ENCODE measurements at regions not wholly inside any gene's neighbourhood (a gene's known extent, or its start where the extent isn't known, plus 50 kb on each side); places are given as distances from the start of the nearest gene placed in this dataset.
A peak's percentile ranks its signal among the peaks of the same experiment; 100 is the strongest.

GRCh38 chr9:88816591-88816990 lies 174.7 kb upstream of the S1PR3 start:
- CTCF ChIA-PET, result no interaction called here
- dilution Hi-C loops (cut with HindIII; ENCODE audit: low sequenced_read_pairs, unreplicated experiment), result no loop called here

More at GRCh38 chr9:88816591-88816990, 174.7 kb upstream of the S1PR3 start:
- H3K4me3 ChIP-seq (ENCODE audit: insufficient read depth, low read depth, low read length), result no peak overlapping the region
- no peak for ATAC-seq (ENCODE audit: low read depth)
- BruUV-seq (replicated peaks), result no TSS peak
- 0 out of 3 replicates have a peak overlapping the region, but pooled peaks have one; percentile 9 for H2BK15ac ChIP-seq (ENCODE audit: low read depth, low read length)
- in situ Hi-C loops (cut with MboI; ENCODE audit: low sequenced_read_pairs) (no loop called here), intact Hi-C loops (cut with micrococcal nuclease) (no loop called here)
- H2AFZ ChIP-seq (replicated peaks; ENCODE audit: low read length, poor library complexity), result no peak overlapping the region
- H2BK20ac ChIP-seq (ENCODE audit: low read depth, low read length), result peak overlapping the region; percentile 20; the same call in 1 of the 2 replicates
- H3K79me1 ChIP-seq (ENCODE audit: low read depth in 1 of 2, low read length in 2 of 2), result 0 out of 4 replicates have a peak, but pooled peaks cover 0 to 5% of the 10 kb centered on the region in 2 experiments
- H4K20me1 ChIP-seq (ENCODE audit: insufficient read depth, low read length), result no peaks in the 10 kb centered on the region
- H2AK5ac ChIP-seq (ENCODE audit: low read depth, low read length), result peak overlapping the region; percentile 91
- no peak for DNase-seq
- H3K4me1 ChIP-seq (ENCODE audit: control insufficient read depth, insufficient read depth, low read length), result peaks cover 18% of the 10 kb centered on the region
- peaks cover 22% of the 10 kb centered on the region for H3K9me1 ChIP-seq (ENCODE audit: insufficient read depth, low read length)
- no peak overlapping the region for H3K56ac ChIP-seq (ENCODE audit: extremely low read depth, insufficient read depth, low read length)
- H3K27me3 ChIP-seq (ENCODE audit: control insufficient read depth, insufficient read depth, low read length), result no peaks in the 10 kb centered on the region
- H3K36me3 ChIP-seq (ENCODE audit: control insufficient read depth, insufficient read depth, low read length), result no peaks in the 10 kb centered on the region
- TF ChIP-seq CEBPB (IDR thresholded peaks at IDR 0.05; ENCODE audit: low read depth, low read length), result no peak
- no peak for TF ChIP-seq BHLHE40 (IDR thresholded peaks at IDR 0.05; ENCODE audit: low read depth, low read length)
- TF ChIP-seq CHD1 (IDR thresholded peaks at IDR 0.05; ENCODE audit: low read depth, low read length), result no peak
- no peak for TF ChIP-seq USF2 (IDR thresholded peaks at IDR 0.05; ENCODE audit: low read depth, low read length)
- TF ChIP-seq RFX5 (IDR thresholded peaks at IDR 0.05; ENCODE audit: low read depth, low read length), result no peak
- TF ChIP-seq MAZ (IDR thresholded peaks at IDR 0.05; ENCODE audit: borderline replicate concordance, low read depth, low read length), result no peak
- TF ChIP-seq FOS (IDR thresholded peaks at IDR 0.05; ENCODE audit: low read depth, low read length), result no peak
- no peak for TF ChIP-seq RAD21 (IDR thresholded peaks at IDR 0.05; ENCODE audit: low read length)
- TF ChIP-seq SMC3 (IDR thresholded peaks at IDR 0.05; ENCODE audit: low read depth, low read length), result no peak
- no peak for TF ChIP-seq MAFK (IDR thresholded peaks at IDR 0.05; ENCODE audit: low read depth, low read length)
- TF ChIP-seq MXI1 (IDR thresholded peaks at IDR 0.05; ENCODE audit: borderline replicate concordance, low read depth, low read length), result no peak
- TF ChIP-seq CTCF (conservative IDR thresholded peaks at IDR 0.05; ENCODE audit: low read depth, low read length), result no peak
- no peak for TF ChIP-seq ELK1 (IDR thresholded peaks at IDR 0.05; ENCODE audit: borderline replicate concordance, low read depth, low read length)
- no peak overlapping the region for H3K9ac ChIP-seq (ENCODE audit: low read depth, low read length)
- no peak overlapping the region for H2BK5ac ChIP-seq (ENCODE audit: low read depth, low read length, poor library complexity, severe bottlenecking)
- H3K27ac ChIP-seq (ENCODE audit: insufficient read depth, low read length), result no peak overlapping the region
- no peak overlapping the region for H3K4me2 ChIP-seq (ENCODE audit: low read depth, low read length)
- no peaks in the 10 kb centered on the region for H3K9me3 ChIP-seq (ENCODE audit: control insufficient read depth, insufficient read depth, low read length)
- POLR2A ChIA-PET (ENCODE audit: unreplicated experiment), result no interaction called here
- H4K8ac ChIP-seq (ENCODE audit: low read depth in 2 of 2, low read length in 2 of 2), result 0 out of 4 replicates have a peak overlapping the region, but pooled peaks of 1 of the 2 experiments have one; percentile 1
- no peak overlapping the region; the same call in 1 of the 2 replicates for H4K5ac ChIP-seq (ENCODE audit: low read depth, low read length)
- H3K4ac ChIP-seq (ENCODE audit: low read depth, low read length), result peak overlapping the region; percentile 41
- H3K14ac ChIP-seq (replicated peaks; ENCODE audit: low read depth, low read length), result no peak overlapping the region
- H2BK120ac ChIP-seq (ENCODE audit: low read depth, low read length), result peak overlapping the region; percentile 7; the same call in 1 of the 2 replicates
- no peak overlapping the region for H4K91ac ChIP-seq (ENCODE audit: insufficient read depth, low read depth, low read length)
- no peak overlapping the region for H3K23ac ChIP-seq (ENCODE audit: low read depth, low read length)
- WGBS, 2 experiments (ENCODE audit: extremely low coverage in 2 of 2, insufficient read length in 1 of 2), result no CpG with 5 or more reads among the region's 3 CpGs
- no peak overlapping the region; the same call in 1 of the 2 replicates for H3K18ac ChIP-seq (ENCODE audit: low read depth, low read length)
- H2AK9ac ChIP-seq (replicated peaks; ENCODE audit: low read depth, low read length, poor library complexity), result peak overlapping the region; percentile 13

Measured in IMR-90 (cell line).